ENCODE measurements at regions not wholly inside any gene's neighbourhood (a gene's known extent, or its start where the extent isn't known, plus 50 kb on each side); places are given as distances from the start of the nearest gene placed in this dataset.

GRCh38 chr4:125501090-125501489, 186.3 kb downstream of the FAT4 start:
- ATAC-seq, result no peak
- SMC1A ChIA-PET (ENCODE audit: uncharacterized antibody, unreplicated experiment), result no interaction called here
- no peak for TF ChIP-seq ZBTB40 (IDR thresholded peaks at IDR 0.05; ENCODE audit: borderline replicate concordance)
- TF ChIP-seq ATF2 (IDR thresholded peaks at IDR 0.05; ENCODE audit: low read length), result no peak
- no peak for TF ChIP-seq SKIL (IDR thresholded peaks at IDR 0.05; ENCODE audit: low read depth, poor library complexity, severe bottlenecking)
- no peak for TF ChIP-seq YY1 (IDR thresholded peaks at IDR 0.05; ENCODE audit: low read depth, low read length)
- TF ChIP-seq MLLT1 (IDR thresholded peaks at IDR 0.05), result no peak
- TF ChIP-seq ZNF687 (IDR thresholded peaks at IDR 0.05), result no peak
- no peak for TF ChIP-seq RELB (IDR thresholded peaks at IDR 0.05; ENCODE audit: low read depth)
- no peak for TF ChIP-seq FOS (IDR thresholded peaks at IDR 0.05; ENCODE audit: borderline replicate concordance, extremely low read depth, insufficient read length)
- TF ChIP-seq EED (IDR thresholded peaks at IDR 0.05; ENCODE audit: low read depth), result no peak

More at GRCh38 chr4:125501090-125501489, 186.3 kb downstream of the FAT4 start:
- H4K20me1 ChIP-seq (ENCODE audit: control insufficient read depth, insufficient read depth), result no peaks in the 10 kb centered on the region
- no peaks in the 10 kb centered on the region for H3K9me3 ChIP-seq (replicated peaks; ENCODE audit: control insufficient read depth, insufficient read depth, low read length)
- H3K4me3 ChIP-seq, result no peak overlapping the region
- FAIRE-seq (no peak), DNase-seq (ENCODE audit: low read depth, low spot score) (no peak)
- no peaks in the 10 kb centered on the region for H3K27me3 ChIP-seq (replicated peaks in 1 of 2; ENCODE audit: control insufficient read depth in 2 of 2, insufficient read depth in 2 of 2, low read length in 1 of 2)
- in situ Hi-C loops (cut with MboI), result no loop called here
- H3K9ac ChIP-seq (ENCODE audit: control insufficient read depth, insufficient read depth, low read length), result no peak overlapping the region
- no peaks in the 10 kb centered on the region for H3K36me3 ChIP-seq (ENCODE audit: control insufficient read depth in 2 of 2, insufficient read depth in 2 of 2, low read length in 1 of 2)
- H3K4me2 ChIP-seq (ENCODE audit: control insufficient read depth, insufficient read depth), result no peak overlapping the region
- no peaks in the 10 kb centered on the region for H3K4me1 ChIP-seq (ENCODE audit: control insufficient read depth, insufficient read depth, low read length)
- ChIA-PET RAD21 (ENCODE audit: unreplicated experiment) (no interaction called here), POLR2A (no interaction called here), CTCF (no interaction called here)
- intact Hi-C loops (cut with micrococcal nuclease; ENCODE audit: unreplicated experiment), result no loop called here
- WGBS (ENCODE audit: insufficient coverage, insufficient replicate concordance, low lambda C conversion rate, missing lambda C conversion rate), result 3% methylated on average over 3 of the region's 3 CpGs
- no peaks in the 10 kb centered on the region for H3K79me2 ChIP-seq (ENCODE audit: control insufficient read depth, insufficient read depth, low read length)
- no TSS peak for BruUV-seq (replicated peaks)
- no peak overlapping the region for H3K27ac ChIP-seq (ENCODE audit: control insufficient read depth, insufficient read depth)
- no peak overlapping the region for H2AFZ ChIP-seq (ENCODE audit: control insufficient read depth, low read depth, low read length)
